Thoracic aorta (tissue), 2 donors: ENCODE measurements at regions not wholly inside any gene's neighbourhood (a gene's known extent, or its start where the extent isn't known, plus 50 kb on each side); places are given as distances from the start of the nearest gene placed in this dataset.
A peak's percentile ranks its signal among the peaks of the same experiment; 100 is the strongest.
"Not testable (repeated sequence)": the region's sequence is repeated elsewhere in the genome, so short reads cannot be mapped to it uniquely, and the experiment has no call there.

Experiments
- ATAC-seq: fragments of 150-250 bp; one replicate; pipeline ENCODE4 v1.8.0; 2017; ENCODE audit warnings: low read depth; ENCODE audit not compliant: insufficient number of reproducible peaks, low FRiP score
- DNase-seq: peaks from one replicate; pipeline ENCODE4 v3.0.0-alpha.2; 2020; ENCODE audit warnings: low spot score
- H3K27ac ChIP-seq, 2 donors: fragments of 200-600 bp; sonication (generic); 1 replicate in 1 of 2; 2 replicates in 1 of 2; pipeline ENCODE4 v1.5.1; 2016; ENCODE audit warnings: mild to moderate bottlenecking in 2 of 2, moderate library complexity in 2 of 2
- H3K27me3 ChIP-seq: fragments of 200-600 bp; sonication (generic); replicated peaks from 2 replicates; pipeline ENCODE4 v1.6.0; 2016; ENCODE audit warnings: mild to moderate bottlenecking; ENCODE audit not compliant: insufficient read depth
- H3K36me3 ChIP-seq: fragments of 200-600 bp; sonication (generic); one replicate; pipeline ENCODE4 v1.5.1; 2016
- H3K4me1 ChIP-seq, 2 donors: fragments of 200-600 bp; sonication (generic); 1 replicate in 1 of 2; 2 replicates in 1 of 2; pipeline versions ENCODE4 v1.5.1 to v1.6.0; 2016; ENCODE audit warnings: low read depth in 2 of 2, mild to moderate bottlenecking in 1 of 2; ENCODE audit not compliant: control insufficient read depth in 1 of 2
- H3K4me3 ChIP-seq: fragments of 200-600 bp; sonication (generic); 2 replicates; pipeline ENCODE4 v1.5.1; 2016; ENCODE audit warnings: mild to moderate bottlenecking
- H3K9me3 ChIP-seq: fragments of 200-600 bp; sonication (generic); 2 replicates; pipeline ENCODE4 v1.5.1; 2016
- TF ChIP-seq, protein P1 (sequence below): fragments of 200-600 bp; sonication (generic); IDR thresholded peaks from one replicate; pipeline ENCODE4 v1.5.1; 2019; ENCODE audit warnings: antibody characterized with exemption

DNA sequence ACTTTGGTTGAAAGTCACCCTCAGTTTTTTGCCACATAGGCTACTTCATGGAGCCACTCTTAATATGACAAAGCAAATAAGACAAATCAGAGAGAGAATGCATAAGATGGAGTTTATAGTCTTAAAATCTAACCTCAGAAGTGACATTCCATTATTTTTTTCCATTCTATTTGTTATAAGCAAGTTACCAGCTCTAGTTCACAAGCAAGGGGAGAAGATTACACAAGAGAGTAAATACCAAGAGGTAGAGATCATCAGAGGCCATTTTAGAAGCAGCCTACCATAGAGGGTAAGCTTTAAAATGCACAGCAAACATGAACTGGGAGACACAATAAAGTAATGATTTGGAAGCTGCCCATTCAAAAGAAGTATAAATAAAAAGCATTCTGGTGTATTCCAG, 651.3 kb upstream of the MEF2C start:
- TF ChIP-seq, protein P1, sequence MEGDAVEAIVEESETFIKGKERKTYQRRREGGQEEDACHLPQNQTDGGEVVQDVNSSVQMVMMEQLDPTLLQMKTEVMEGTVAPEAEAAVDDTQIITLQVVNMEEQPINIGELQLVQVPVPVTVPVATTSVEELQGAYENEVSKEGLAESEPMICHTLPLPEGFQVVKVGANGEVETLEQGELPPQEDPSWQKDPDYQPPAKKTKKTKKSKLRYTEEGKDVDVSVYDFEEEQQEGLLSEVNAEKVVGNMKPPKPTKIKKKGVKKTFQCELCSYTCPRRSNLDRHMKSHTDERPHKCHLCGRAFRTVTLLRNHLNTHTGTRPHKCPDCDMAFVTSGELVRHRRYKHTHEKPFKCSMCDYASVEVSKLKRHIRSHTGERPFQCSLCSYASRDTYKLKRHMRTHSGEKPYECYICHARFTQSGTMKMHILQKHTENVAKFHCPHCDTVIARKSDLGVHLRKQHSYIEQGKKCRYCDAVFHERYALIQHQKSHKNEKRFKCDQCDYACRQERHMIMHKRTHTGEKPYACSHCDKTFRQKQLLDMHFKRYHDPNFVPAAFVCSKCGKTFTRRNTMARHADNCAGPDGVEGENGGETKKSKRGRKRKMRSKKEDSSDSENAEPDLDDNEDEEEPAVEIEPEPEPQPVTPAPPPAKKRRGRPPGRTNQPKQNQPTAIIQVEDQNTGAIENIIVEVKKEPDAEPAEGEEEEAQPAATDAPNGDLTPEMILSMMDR, result no peak
- Histone ChIP-seq H3K4me1 (peaks cover 5 to 20% of the 10 kb centered on the region in 2 donors), H3K27ac (peak overlapping the region; percentile 4 to 32), H3K4me3 (no peak overlapping the region), H3K36me3 (no peaks in the 10 kb centered on the region), H3K9me3 (no peaks in the 10 kb centered on the region), H3K27me3 (no peaks in the 10 kb centered on the region)
- ATAC-seq (peak; percentile 46), DNase-seq (no peak)

DNA sequence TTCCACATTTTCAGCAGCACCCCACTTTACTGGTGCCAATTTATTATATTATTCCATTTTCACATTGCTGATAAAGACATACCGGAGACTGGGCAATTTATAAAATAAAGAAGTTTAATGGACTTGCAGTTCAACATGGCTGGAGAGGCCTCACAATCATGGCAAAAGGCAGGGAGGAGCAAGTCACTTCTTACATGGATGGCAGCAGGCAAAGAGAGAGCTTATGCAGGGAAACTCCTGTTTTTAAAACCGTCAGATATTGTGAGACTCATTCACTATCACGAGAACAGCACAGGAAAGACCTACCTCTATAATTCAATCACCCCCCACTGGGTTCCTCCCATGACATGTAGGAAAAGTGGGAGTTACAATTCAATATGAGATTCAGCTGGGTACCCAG, 641.8 kb upstream of the MEF2C start:
- Histone ChIP-seq H3K27ac (no peak overlapping the region), H3K9me3 (no peaks in the 10 kb centered on the region), H3K36me3 (no peaks in the 10 kb centered on the region), H3K4me3 (no peak overlapping the region), H3K27me3 (no peaks in the 10 kb centered on the region), H3K4me1 (no peaks in the 10 kb centered on the region)
- ATAC-seq, result no peak
- DNase-seq, result no peak
- TF ChIP-seq, protein P1, result no peak

DNA sequence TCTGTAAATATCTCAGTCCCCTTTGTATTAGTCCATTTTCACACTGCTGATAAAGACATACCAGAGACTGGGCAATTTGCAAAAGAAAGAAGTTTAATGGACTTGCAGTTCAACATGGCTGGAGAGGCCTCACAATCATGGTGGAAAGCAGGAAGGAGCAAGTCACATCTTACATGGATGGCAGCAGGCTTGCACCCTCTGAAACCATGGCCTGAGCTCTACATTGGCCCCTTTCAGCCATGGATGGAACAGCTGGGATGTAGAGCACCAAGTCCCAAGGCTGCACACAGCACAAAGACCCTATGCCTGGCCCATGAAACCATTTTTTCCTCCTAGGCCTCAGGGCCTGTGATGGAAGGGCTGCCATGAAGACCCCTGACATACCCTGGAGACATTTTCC, 640.9 kb upstream of the MEF2C start:
- H3K27me3 ChIP-seq, H3K36me3 ChIP-seq, H3K4me1 ChIP-seq, DNase-seq, H3K9me3 ChIP-seq, H3K27ac ChIP-seq, H3K4me3 ChIP-seq, ATAC-seq: not testable (repeated sequence)

DNA sequence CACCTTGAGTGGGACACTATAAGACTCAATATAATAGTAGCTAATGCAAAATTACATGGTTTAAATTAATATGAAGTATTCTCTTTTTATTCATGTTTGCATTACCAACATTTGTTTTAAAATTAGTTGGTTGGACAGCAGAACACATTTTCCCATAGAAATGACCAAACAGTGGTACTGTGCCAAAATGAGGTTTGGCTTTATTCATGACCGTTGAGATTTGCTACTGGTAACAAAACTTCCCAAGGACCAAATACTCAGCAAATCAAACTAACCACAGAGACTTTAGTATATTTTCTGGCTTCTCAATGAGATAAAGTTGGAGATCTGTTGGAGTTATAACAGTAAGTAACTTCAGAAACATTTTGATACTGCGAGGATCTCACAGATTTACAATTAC, 637.8 kb upstream of the MEF2C start:
- H3K27ac ChIP-seq, result no peak overlapping the region
- H3K36me3 ChIP-seq, result no peaks in the 10 kb centered on the region
- ATAC-seq (no peak), DNase-seq (no peak)
- H3K27me3 ChIP-seq, result no peaks in the 10 kb centered on the region
- H3K9me3 ChIP-seq, result no peaks in the 10 kb centered on the region
- no peaks in the 10 kb centered on the region for H3K4me1 ChIP-seq
- TF ChIP-seq, protein P1, result no peak
- H3K4me3 ChIP-seq, result no peak overlapping the region

- Histone ChIP-seq H3K36me3 (no peaks in the 10 kb centered on the region), H3K27ac (no peak overlapping the region), H3K4me3 (no peak overlapping the region), H3K4me1 (no peaks in the 10 kb centered on the region), H3K9me3 (no peaks in the 10 kb centered on the region), H3K27me3 (no peaks in the 10 kb centered on the region)
- TF ChIP-seq, protein P1, result no peak
- DNase-seq (no peak), ATAC-seq (no peak)
These were observed 630.5 kb upstream of the MEF2C start for GRCh38 chr5:89513299-89514044.

DNA sequence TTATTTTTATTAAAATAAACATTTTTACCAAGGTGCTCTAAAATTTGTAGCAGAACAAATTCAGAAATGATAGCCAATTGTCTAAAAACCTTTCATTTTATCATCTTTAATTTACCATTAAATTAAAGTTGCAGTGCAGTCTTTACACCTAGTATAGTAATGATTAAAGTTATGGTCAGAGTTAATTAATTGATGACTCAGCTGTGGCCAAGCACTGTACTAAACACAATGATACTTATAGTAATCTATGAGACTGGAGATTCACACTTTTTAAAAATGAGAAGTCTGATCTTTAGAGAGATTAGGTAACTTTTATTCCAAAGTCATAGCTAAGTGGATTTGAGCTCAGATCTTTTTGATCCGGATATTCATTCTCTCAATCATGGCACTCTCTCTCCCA, 621.1 kb upstream of the MEF2C start:
- TF ChIP-seq, protein P1, result no peak
- no peaks in the 10 kb centered on the region for H3K4me1 ChIP-seq

More for the DNA sequence above, 621.1 kb upstream of the MEF2C start:
- no peaks in the 10 kb centered on the region for H3K36me3 ChIP-seq
- H3K27me3 ChIP-seq, result no peaks in the 10 kb centered on the region
- DNase-seq (no peak), ATAC-seq (no peak)
- no peak overlapping the region for H3K27ac ChIP-seq
- H3K4me3 ChIP-seq, result no peak overlapping the region
- no peaks in the 10 kb centered on the region for H3K9me3 ChIP-seq
